Body of pancreas (tissue), 4 donors: ENCODE measurements at regions not wholly inside any gene's neighbourhood (a gene's known extent, or its start where the extent isn't known, plus 50 kb on each side); places are given as distances from the start of the nearest gene placed in this dataset.

Source experiments
- POLR2A ChIP-seq, 3 donors: fragments of 450-650 bp; IDR thresholded peaks; one replicate each; pipeline ENCODE4 v1.6.1; 2016; ENCODE audit warnings: antibody characterized with exemption in 3 of 3, mild to moderate bottlenecking in 2 of 3
- TF ChIP-seq, protein P1 (sequence below), 7 experiments: fragments of 450-650 bp in 4 of 7; fragments of 200-600 bp in 3 of 7; sonication (generic) in 3 of 7; IDR thresholded peaks; one replicate each; pipeline ENCODE4 v1.5.1; 2016 to 2019; ENCODE audit warnings: antibody characterized with exemption in 7 of 7

DNA sequence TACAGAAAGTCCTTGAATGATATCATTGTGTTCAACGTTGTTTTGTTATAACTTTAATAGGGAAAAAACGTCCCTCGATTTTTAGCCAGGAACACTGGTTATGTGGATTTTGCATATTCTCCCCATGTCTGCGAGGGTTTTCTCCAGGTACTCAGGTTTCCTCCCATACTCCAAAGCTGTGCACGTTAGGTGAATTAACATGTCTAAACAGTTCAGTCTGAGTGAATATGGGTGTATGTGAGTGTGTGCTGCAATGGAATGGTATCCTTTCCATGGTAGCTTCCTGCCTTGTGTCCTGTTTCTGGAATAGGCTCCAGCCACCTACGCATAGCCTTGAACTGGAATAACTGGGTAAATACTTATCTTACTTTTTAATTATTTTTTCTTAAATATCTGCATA is 810.8 kb upstream of the ATXN7L3B start:
- TF ChIP-seq, protein P1, sequence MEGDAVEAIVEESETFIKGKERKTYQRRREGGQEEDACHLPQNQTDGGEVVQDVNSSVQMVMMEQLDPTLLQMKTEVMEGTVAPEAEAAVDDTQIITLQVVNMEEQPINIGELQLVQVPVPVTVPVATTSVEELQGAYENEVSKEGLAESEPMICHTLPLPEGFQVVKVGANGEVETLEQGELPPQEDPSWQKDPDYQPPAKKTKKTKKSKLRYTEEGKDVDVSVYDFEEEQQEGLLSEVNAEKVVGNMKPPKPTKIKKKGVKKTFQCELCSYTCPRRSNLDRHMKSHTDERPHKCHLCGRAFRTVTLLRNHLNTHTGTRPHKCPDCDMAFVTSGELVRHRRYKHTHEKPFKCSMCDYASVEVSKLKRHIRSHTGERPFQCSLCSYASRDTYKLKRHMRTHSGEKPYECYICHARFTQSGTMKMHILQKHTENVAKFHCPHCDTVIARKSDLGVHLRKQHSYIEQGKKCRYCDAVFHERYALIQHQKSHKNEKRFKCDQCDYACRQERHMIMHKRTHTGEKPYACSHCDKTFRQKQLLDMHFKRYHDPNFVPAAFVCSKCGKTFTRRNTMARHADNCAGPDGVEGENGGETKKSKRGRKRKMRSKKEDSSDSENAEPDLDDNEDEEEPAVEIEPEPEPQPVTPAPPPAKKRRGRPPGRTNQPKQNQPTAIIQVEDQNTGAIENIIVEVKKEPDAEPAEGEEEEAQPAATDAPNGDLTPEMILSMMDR (IDR thresholded peaks at IDR 0.05) = no peak
- no peak for TF ChIP-seq POLR2A (IDR thresholded peaks at IDR 0.05)
